ENCODE measurements at regions not wholly inside any gene's neighbourhood (a gene's known extent, or its start where the extent isn't known, plus 50 kb on each side); places are given as distances from the start of the nearest gene placed in this dataset.

- no peak for DNase-seq
- in situ Hi-C loops (cut with MboI; ENCODE audit: low pct_unique_long_range_greater_than_20kb, low sequenced_read_pairs) = loop anchor here (25.0 kb wide), 1 partner anchor 92 kb away; the partner anchor contains the start of gene SPIN2B
Observed at GRCh38 chrX:57204306-57204705, 67.1 kb upstream of the SPIN2A start.

- in situ Hi-C loops (cut with MboI; ENCODE audit: low pct_unique_long_range_greater_than_20kb, low sequenced_read_pairs) = loop anchor here (25.0 kb wide), 1 partner anchor 100 kb away; the partner anchor contains the start of gene SPIN2B
- DNase-seq = no peak
Observed at GRCh38 chrX:57211906-57212305, 74.6 kb upstream of the FAAH2 start.

- DNase-seq = peak; percentile 35
- in situ Hi-C loops (cut with MboI; ENCODE audit: low pct_unique_long_range_greater_than_20kb, low sequenced_read_pairs) = no loop called here
Observed at GRCh38 chrX:57227691-57228090, 58.8 kb upstream of the FAAH2 start.

- in situ Hi-C loops (cut with MboI; ENCODE audit: low pct_unique_long_range_greater_than_20kb, low sequenced_read_pairs) = no loop called here
Observed at GRCh38 chrX:57232658-57233360, 53.7 kb upstream of the FAAH2 start.

More at GRCh38 chrX:57232658-57233360, 53.7 kb upstream of the FAAH2 start:
- DNase-seq = no peak

All from KBM-7 (cell line).